T-cell (primary cell): ENCODE measurements at regions not wholly inside any gene's neighbourhood (a gene's known extent, or its start where the extent isn't known, plus 50 kb on each side); places are given as distances from the start of the nearest gene placed in this dataset.

ENCODE experiments used
- ATAC-seq, 4 experiments: fragments of 200-7000 bp in 3 of 4; fragments of 150-1000 bp in 1 of 4; cut with Tn5 transposase; replicated peaks in 1 of 4; 1 replicate in 3 of 4; 2 replicates in 1 of 4; pipeline ENCODE4 v1.10.0; 2021; ENCODE audit warnings: moderate library complexity in 3 of 4, mild to moderate bottlenecking in 2 of 4, moderate number of reproducible peaks in 1 of 4
- CTCF ChIA-PET, 2 donors: fragments of 300-600 bp; sonication (Branson Sonifier 250); formaldehyde crosslinking; loops; one replicate each; lab custom pipeline; 2022; ENCODE audit warnings: antibody characterized with exemption in 2 of 2; lab: Charles Lee
- POLR2A ChIA-PET, 2 donors: fragments of 300-600 bp; sonication (Branson Sonifier 250); formaldehyde crosslinking; loops; one replicate each; lab custom pipeline; 2022; ENCODE audit warnings: antibody characterized with exemption in 2 of 2; lab: Charles Lee
- DNase-seq, 35 experiments: peaks; one replicate each; pipeline versions ENCODE4 v3.0.0 to v3.0.0-alpha.2; 2013 to 2023
- H3K27ac ChIP-seq: one replicate; pipeline ENCODE4 v1.5.1; 2013; ENCODE audit warnings: low read length
- H3K27me3 ChIP-seq, 2 experiments: replicated peaks in 1 of 2; 1 replicate in 1 of 2; 2 replicates in 1 of 2; pipeline versions ENCODE4 v1.6.1 to v1.7.0; 2013; ENCODE audit warnings: low read length in 1 of 2, mixed read lengths in 1 of 2; ENCODE audit not compliant: control insufficient read depth in 2 of 2, insufficient read depth in 2 of 2; ENCODE audit errors: extremely low read depth in 1 of 2
- H3K36me3 ChIP-seq, 2 donors: 1 replicate in 1 of 2; 2 replicates in 1 of 2; pipeline versions ENCODE4 v1.6.1 to v1.7.0; 2013; ENCODE audit warnings: low read length in 1 of 2; ENCODE audit not compliant: control insufficient read depth in 2 of 2, insufficient read depth in 1 of 2; ENCODE audit errors: extremely low read depth in 1 of 2
- H3K4me1 ChIP-seq, 2 experiments: 1 replicate in 1 of 2; 2 replicates in 1 of 2; pipeline versions ENCODE4 v1.6.1 to v1.7.0; 2013; ENCODE audit warnings: low read length in 2 of 2, mixed read lengths in 1 of 2; ENCODE audit not compliant: insufficient read depth in 2 of 2, control insufficient read depth in 1 of 2; ENCODE audit errors: extremely low read depth in 1 of 2
- H3K4me3 ChIP-seq, 2 donors: 1 replicate in 1 of 2; 2 replicates in 1 of 2; pipeline versions ENCODE4 v1.5.1 to v1.7.0; 2013; ENCODE audit warnings: mild to moderate bottlenecking in 2 of 2, low read length in 1 of 2, moderate library complexity in 1 of 2; ENCODE audit not compliant: control insufficient read depth in 1 of 2; ENCODE audit errors: extremely low read depth in 1 of 2
- H3K9me3 ChIP-seq: 2 replicates; pipeline ENCODE4 v1.7.0; 2013
- H3K27ac Mint-ChIP-seq, 2 donors: one replicate each; pipeline ENCODE4 v1.8.0; 2020 to 2021; ENCODE audit warnings: mild to moderate bottlenecking in 2 of 2, mixed read lengths in 2 of 2
- H3K27me3 Mint-ChIP-seq, 2 donors: one replicate each; pipeline ENCODE4 v1.8.0; 2021 to 2022; ENCODE audit warnings: mixed read lengths in 2 of 2
- H3K36me3 Mint-ChIP-seq: one replicate; pipeline ENCODE4 v1.8.0; 2021; ENCODE audit warnings: mixed read lengths
- H3K4me1 Mint-ChIP-seq, 3 donors: one replicate each; pipeline ENCODE4 v1.8.0; 2020 to 2022; ENCODE audit warnings: mixed read lengths in 3 of 3, mild to moderate bottlenecking in 1 of 3
- H3K4me3 Mint-ChIP-seq, 3 donors: one replicate each; pipeline ENCODE4 v1.8.0; 2020 to 2022; ENCODE audit warnings: mild to moderate bottlenecking in 3 of 3, mixed read lengths in 3 of 3, moderate library complexity in 3 of 3
- H3K9me3 Mint-ChIP-seq, 3 donors: one replicate each; pipeline ENCODE4 v1.8.0; 2020 to 2022; ENCODE audit warnings: mixed read lengths in 3 of 3
- WGBS: methylation state at CpG from one replicate; pipeline ENCODE4 v1.1.5; 2013; ENCODE audit warnings: missing lambda C conversion rate; ENCODE audit not compliant: insufficient coverage; 5-methylcytosine and 5-hydroxymethylcytosine counted together

- no peaks in the 10 kb centered on the region for H3K36me3 Mint-ChIP-seq
- H3K27me3 Mint-ChIP-seq = no peaks in the 10 kb centered on the region
- H3K4me3 Mint-ChIP-seq = no peak overlapping the region
- Histone ChIP-seq H3K27me3 (no peaks in the 10 kb centered on the region), H3K4me3 (no peak overlapping the region), H3K9me3 (no peaks in the 10 kb centered on the region), H3K4me1 (no peaks in the 10 kb centered on the region), H3K36me3 (no peaks in the 10 kb centered on the region), H3K27ac (no peak overlapping the region)
- 85% methylated on average over 2 of the region's 4 CpGs for WGBS
- CTCF ChIA-PET = no interaction called here
- ATAC-seq = no peak
- POLR2A ChIA-PET = no interaction called here
- H3K27ac Mint-ChIP-seq = no peak overlapping the region
- H3K4me1 Mint-ChIP-seq = no peaks in the 10 kb centered on the region
- no peaks in the 10 kb centered on the region for H3K9me3 Mint-ChIP-seq
- no peak for DNase-seq
Observed at GRCh38 chr18:1653873-1654272, 749.2 kb downstream of the ADCYAP1 start.

GRCh38 chr18:1657876-1658275 lies 753.2 kb downstream of the ADCYAP1 start:
- Histone ChIP-seq H3K27ac (no peak overlapping the region), H3K27me3 (no peaks in the 10 kb centered on the region), H3K9me3 (no peaks in the 10 kb centered on the region), H3K36me3 (no peaks in the 10 kb centered on the region), H3K4me1 (no peaks in the 10 kb centered on the region), H3K4me3 (no peak overlapping the region)
- H3K27ac Mint-ChIP-seq = no peak overlapping the region
- no peak overlapping the region for H3K4me3 Mint-ChIP-seq
- H3K36me3 Mint-ChIP-seq = no peaks in the 10 kb centered on the region
- DNase-seq = no peak
- ChIA-PET POLR2A (no interaction called here), CTCF (no interaction called here)
- 93% methylated on average over 1 of the region's 1 CpG for WGBS
- H3K4me1 Mint-ChIP-seq = no peaks in the 10 kb centered on the region
- no peaks in the 10 kb centered on the region for H3K27me3 Mint-ChIP-seq
- no peak for ATAC-seq
- H3K9me3 Mint-ChIP-seq = no peaks in the 10 kb centered on the region

- CTCF ChIA-PET = no interaction called here
Observed at GRCh38 chr18:1658908-1659566, 754.4 kb downstream of the ADCYAP1 start.

GRCh38 chr18:1663879-1664705 lies 759.4 kb downstream of the ADCYAP1 start:
- H3K4me3 ChIP-seq = no peak overlapping the region

More at GRCh38 chr18:1658908-1659566, 754.4 kb downstream of the ADCYAP1 start:
- Mint-ChIP-seq H3K9me3 (no peaks in the 10 kb centered on the region), H3K27me3 (no peaks in the 10 kb centered on the region), H3K27ac (no peak overlapping the region), H3K4me3 (no peak overlapping the region), H3K36me3 (no peaks in the 10 kb centered on the region), H3K4me1 (no peaks in the 10 kb centered on the region)
- DNase-seq (no peak), ATAC-seq (no peak)
- H3K4me3 ChIP-seq = no peak overlapping the region
- H3K27me3 ChIP-seq = no peaks in the 10 kb centered on the region
- no peaks in the 10 kb centered on the region for H3K9me3 ChIP-seq
- WGBS = 91% methylated on average over 5 of the region's 9 CpGs
- POLR2A ChIA-PET = no interaction called here
- no peaks in the 10 kb centered on the region for H3K4me1 ChIP-seq
- H3K27ac ChIP-seq = no peak overlapping the region
- no peaks in the 10 kb centered on the region for H3K36me3 ChIP-seq

GRCh38 chr18:1665079-1665478 lies 760.4 kb downstream of the ADCYAP1 start:
- POLR2A ChIA-PET = no interaction called here
- Histone ChIP-seq H3K9me3 (no peaks in the 10 kb centered on the region), H3K4me1 (no peaks in the 10 kb centered on the region), H3K27me3 (no peaks in the 10 kb centered on the region), H3K36me3 (no peaks in the 10 kb centered on the region), H3K27ac (no peak overlapping the region), H3K4me3 (no peak overlapping the region)
- peaks cover 0 to 4% (median 0%) of the 10 kb centered on the region in 3 donors for H3K9me3 Mint-ChIP-seq
- ATAC-seq = no peak
- no peaks in the 10 kb centered on the region for H3K4me1 Mint-ChIP-seq
- DNase-seq = no peak
- no peaks in the 10 kb centered on the region for H3K27me3 Mint-ChIP-seq
- CTCF ChIA-PET = no interaction called here
- H3K36me3 Mint-ChIP-seq = no peaks in the 10 kb centered on the region
- no peak overlapping the region for H3K27ac Mint-ChIP-seq
- no CpG with 5 or more reads among the region's 1 CpG for WGBS
- H3K4me3 Mint-ChIP-seq = no peak overlapping the region

More at GRCh38 chr18:1663879-1664705, 759.4 kb downstream of the ADCYAP1 start:
- DNase-seq (peak in 5 of 35 experiments; percentile 0 to 3 (median 0)), ATAC-seq (no peak)
- no peaks in the 10 kb centered on the region for H3K27me3 Mint-ChIP-seq
- Histone ChIP-seq H3K36me3 (no peaks in the 10 kb centered on the region), H3K9me3 (no peaks in the 10 kb centered on the region), H3K4me1 (no peaks in the 10 kb centered on the region), H3K27ac (no peak overlapping the region), H3K27me3 (no peaks in the 10 kb centered on the region)
- no peak overlapping the region for H3K4me3 Mint-ChIP-seq
- POLR2A ChIA-PET = no interaction called here
- 6% methylated on average over 3 of the region's 12 CpGs for WGBS
- H3K27ac Mint-ChIP-seq = no peak overlapping the region
- peaks cover 0 to 2% (median 0%) of the 10 kb centered on the region in 3 donors for H3K9me3 Mint-ChIP-seq
- no peaks in the 10 kb centered on the region for H3K36me3 Mint-ChIP-seq
- no peaks in the 10 kb centered on the region for H3K4me1 Mint-ChIP-seq
- CTCF ChIA-PET = interaction anchor here in 1 of 2 donors (1.1 kb wide), 1 partner anchor 66 kb away, joined by 3 read pairs; no protein-coding TSS in a partner anchor

- DNase-seq (no peak), ATAC-seq (no peak)
- H3K4me3 Mint-ChIP-seq = no peak overlapping the region
- no peaks in the 10 kb centered on the region for H3K36me3 Mint-ChIP-seq
- H3K4me1 ChIP-seq = no peaks in the 10 kb centered on the region
- H3K9me3 ChIP-seq = no peaks in the 10 kb centered on the region
- ChIA-PET POLR2A (interaction anchor here in 1 of 2 donors (0.6 kb wide), 1 partner anchor 678 kb away, joined by 3 read pairs; no protein-coding TSS in a partner anchor), CTCF (no interaction called here)
- no peak overlapping the region for H3K4me3 ChIP-seq
- H3K27me3 Mint-ChIP-seq = no peaks in the 10 kb centered on the region
- 14% methylated on average over 1 of the region's 4 CpGs for WGBS
- no peaks in the 10 kb centered on the region for H3K36me3 ChIP-seq
- H3K9me3 Mint-ChIP-seq = peaks cover 0 to 9% (median 4%) of the 10 kb centered on the region in 3 donors
- H3K27ac Mint-ChIP-seq = no peak overlapping the region
- H3K27ac ChIP-seq = no peak overlapping the region
- no peaks in the 10 kb centered on the region for H3K27me3 ChIP-seq
- H3K4me1 Mint-ChIP-seq = no peaks in the 10 kb centered on the region
Observed at GRCh38 chr18:1668279-1668678, 763.6 kb downstream of the ADCYAP1 start.
